Kidney capillary endothelial cell (primary cell): ENCODE measurements at regions not wholly inside any gene's neighbourhood (a gene's known extent, or its start where the extent isn't known, plus 50 kb on each side); places are given as distances from the start of the nearest gene placed in this dataset.

Source experiments
- DNase-seq: peaks from one replicate; pipeline ENCODE4 v3.0.0-alpha.2; 2018; ENCODE audit warnings: low spot score

GRCh38 chr14:97655169-97655948 is 858.2 kb downstream of the VRK1 start:
- DNase-seq, result no peak

GRCh38 chr14:97657609-97658008 is 860.4 kb downstream of the VRK1 start:
- DNase-seq, result no peak

DNA sequence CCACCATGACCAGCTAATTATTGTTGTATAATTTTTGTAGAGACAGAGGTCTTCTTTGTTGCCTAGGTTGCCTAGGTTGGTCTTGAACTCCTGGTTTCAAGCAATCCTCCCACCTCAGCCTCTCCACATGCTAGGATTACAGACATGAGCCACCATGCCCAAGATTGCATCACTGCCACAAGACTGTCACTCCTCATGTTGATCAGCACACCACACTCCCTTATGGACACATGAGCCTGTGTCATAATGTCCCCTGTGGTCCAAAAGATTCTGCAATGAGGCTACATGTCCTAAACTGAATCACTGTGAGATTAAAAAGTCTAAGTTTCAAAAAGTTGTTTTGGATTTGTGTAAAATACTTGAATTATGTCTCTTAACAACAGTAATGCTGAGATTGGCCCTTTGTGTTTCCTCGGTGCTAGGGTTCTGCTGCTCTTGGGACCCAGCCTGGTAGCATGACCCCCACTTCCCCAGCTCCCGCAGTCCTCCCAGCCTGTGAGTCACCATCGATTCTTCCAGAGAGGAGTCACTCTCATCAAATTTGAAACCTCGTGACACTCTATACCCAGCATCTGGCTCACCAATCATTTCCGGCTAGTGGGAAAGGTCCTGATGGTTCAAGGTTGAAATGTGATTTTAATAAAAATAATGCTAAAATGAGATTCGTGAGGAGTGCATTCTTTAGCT is 890.9 kb downstream of the VRK1 start:
- no peak for DNase-seq

GRCh38 chr14:97688631-97689336 is 891.6 kb downstream of the VRK1 start:
- no peak for DNase-seq

- peak; percentile 32 for DNase-seq
These were observed 894.9 kb downstream of the VRK1 start for GRCh38 chr14:97692084-97692483.

DNA sequence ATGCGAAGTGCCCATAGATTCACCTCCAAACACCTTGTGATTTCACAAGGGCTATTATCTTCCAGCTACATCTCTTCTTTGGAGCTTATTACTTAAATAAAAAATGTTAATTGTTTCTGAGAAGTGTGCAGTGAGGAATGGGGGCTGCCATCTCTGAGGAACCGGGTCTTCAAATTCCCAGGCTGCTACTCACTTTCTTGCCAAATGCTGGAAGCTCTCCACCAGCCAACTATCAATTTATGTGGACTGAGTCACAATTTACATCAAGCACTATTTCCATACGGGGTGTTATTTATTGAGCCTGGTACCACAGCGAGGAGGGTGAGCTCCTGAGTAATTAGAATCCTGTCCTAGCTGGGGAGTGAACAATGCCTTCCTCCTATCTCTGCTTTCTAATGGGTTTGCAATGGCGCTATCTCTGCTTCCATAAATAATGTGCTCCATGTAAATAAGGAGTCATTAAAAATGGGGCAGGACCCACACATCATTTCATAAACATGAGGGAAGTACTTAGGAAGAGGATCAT is 898.3 kb downstream of the VRK1 start:
- no peak for DNase-seq

DNA sequence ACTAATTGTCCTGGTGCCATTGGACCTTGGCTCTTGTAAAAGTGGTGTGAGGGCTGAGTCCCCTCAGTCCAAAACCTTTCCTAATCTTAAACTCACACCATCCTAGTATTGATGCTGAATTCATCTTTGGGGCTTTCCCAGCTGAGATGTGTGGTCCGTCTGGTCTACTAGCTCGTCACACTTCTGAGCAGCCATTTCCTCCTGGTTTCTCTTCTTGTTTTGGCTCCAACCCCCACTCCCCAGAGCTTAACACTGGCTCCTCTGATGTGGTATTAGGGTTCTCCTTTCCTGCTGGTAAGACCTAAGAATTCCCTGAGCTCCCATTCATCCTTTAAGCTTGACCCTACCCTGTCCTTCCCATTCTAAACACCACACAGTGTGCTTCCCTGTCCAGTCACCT is 900.6 kb downstream of the VRK1 start:
- DNase-seq, result no peak

GRCh38 chr14:97699026-97699425 is 901.8 kb downstream of the VRK1 start:
- no peak for DNase-seq

- DNase-seq, result no peak
These were observed 906.0 kb downstream of the VRK1 start for GRCh38 chr14:97703006-97703760.

DNA sequence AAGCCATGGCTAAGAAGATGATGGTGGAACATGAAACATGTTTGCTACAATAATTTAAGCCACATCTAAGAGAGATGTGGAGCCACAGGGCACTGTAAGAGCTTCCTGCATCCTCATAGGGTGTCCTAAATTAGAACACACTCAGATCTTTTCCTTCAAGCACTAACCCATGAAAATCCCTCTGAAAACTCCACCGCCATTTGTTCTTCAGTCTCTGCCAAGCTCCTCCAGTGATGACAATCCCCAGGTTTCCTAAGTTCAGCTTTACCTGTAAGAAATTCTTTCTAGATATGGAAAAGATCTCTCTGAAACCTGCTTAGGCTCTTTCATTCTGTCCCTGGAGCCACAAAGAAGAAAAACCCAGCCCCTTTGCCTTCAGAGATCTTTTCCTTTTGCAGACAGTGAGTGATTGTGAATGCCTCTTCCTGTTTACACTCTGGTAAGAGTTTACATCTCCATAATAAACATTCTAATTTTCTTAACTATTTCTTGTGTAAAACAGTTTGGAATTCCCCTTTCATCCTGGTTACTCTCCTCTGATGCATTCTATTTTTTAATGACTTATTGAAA is 907.2 kb downstream of the VRK1 start:
- no peak for DNase-seq

DNA sequence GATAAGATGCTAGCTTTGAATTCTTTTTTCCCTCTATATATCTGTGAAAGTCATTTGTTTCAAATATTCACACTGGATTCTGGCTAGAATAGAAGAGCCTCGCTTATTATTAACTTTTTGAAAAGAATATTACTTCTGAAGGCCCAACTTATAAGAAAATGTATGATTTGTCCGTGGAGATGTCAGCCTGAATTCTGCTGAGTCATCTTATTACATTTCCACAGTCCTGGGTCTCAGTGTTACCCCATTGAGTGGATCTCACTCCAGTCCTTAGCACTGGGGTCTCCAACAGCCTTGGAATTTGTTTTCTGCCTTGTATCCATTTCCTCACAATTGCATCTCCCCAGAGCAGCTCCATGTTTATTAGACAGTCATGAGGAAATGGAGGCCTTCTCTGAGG is 907.9 kb downstream of the VRK1 start:
- no peak for DNase-seq

DNA sequence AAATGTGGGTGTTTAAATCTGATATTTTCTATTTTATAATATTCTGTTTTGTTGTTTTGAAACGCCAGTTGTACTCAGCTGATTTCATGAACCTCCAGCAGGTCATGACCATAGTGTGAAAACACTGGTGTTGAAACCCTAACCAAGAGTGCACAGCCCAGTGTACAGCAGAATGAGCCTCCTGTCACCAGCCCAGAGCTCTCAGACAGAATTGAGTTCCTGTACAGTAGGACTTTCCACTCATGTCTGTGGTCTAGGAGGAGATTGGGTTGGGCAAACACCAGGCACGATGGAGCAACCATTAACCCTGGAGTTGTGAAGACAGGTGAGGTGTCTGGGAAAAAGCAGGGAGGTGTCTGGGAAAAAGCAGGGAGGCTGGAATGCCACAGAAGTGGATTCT is 908.8 kb downstream of the VRK1 start:
- no peak for DNase-seq

- DNase-seq, result no peak
These were observed 909.6 kb downstream of the VRK1 start for GRCh38 chr14:97706819-97707218.

DNA sequence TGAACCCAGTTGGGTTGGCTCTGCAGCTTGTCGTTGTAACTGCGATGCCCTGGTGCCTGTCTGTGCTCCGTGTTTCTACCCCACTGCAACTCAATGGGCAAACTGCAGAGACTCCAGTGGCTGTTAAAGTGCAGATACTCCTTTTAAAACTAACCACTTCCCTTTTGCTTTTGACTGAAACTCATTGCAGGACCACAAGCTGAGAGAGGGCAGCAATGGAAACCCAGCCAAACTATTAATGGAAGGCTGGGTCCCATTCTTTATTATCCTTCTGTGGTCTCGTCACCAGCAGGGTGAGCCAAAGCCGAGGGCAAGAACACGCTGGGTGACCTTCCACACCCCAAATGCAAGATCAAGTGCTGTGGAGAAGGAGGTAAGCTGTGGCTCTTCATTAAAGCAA is 910.4 kb downstream of the VRK1 start:
- no peak for DNase-seq

DNA sequence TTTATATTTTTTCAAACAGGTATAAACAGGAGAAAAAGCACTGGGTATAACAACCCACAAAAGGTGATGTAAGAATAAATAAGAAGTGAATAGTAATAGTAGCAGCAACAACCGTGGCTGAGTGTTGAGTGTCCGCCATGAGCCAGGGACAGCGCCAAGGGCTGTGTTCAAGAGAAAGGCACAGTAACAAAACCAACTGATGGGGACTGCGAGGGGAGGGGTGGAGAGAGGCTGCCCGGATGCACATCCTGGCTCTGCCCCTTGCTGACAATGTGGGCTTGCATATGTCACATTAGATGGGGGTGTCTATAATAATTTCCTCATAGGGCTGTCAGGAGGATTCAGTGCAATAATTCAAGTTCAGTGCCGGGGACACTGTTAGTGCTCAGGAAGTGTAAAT is 912.4 kb downstream of the VRK1 start:
- no peak for DNase-seq

DNA sequence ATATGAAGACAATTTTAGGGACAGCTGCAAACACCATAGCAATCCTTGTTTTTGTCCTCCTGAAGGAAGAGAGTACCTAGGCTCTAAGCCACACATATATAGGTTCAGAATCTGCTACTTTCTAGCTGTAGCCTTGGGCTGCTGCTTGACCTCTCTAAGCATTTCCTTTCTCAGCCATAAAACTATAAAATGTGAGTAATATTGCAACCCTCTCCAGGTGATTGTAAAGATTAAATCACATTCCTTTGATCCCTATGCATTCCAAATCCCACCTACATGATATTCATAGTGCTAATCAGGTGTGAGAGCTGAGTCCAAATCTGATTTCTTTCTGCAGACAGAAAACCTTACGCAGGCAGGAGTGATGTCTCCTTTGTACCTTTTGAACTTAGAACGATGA is 913.5 kb downstream of the VRK1 start:
- no peak for DNase-seq

DNA sequence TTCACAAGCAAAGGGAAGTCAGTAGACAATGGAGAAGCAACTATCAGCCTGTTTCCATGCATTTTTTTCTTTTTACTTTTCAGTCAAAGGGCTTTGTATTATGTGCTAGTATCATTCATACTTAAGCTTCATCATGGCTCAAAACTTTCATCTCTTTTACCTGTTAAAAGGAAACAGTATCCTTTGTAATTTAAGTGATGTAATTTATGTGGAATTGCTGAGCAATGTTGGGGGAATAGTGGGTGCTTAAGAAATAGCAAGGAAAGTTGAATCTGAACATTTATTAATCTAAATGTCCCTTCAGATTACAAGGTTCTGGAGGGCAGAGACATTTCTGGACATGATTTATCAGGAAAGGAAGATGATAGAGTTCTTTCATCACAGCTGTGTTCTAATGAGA is 915.3 kb downstream of the VRK1 start:
- DNase-seq, result no peak

GRCh38 chr14:97713023-97713422 is 915.8 kb downstream of the VRK1 start:
- DNase-seq, result peak; percentile 83

GRCh38 chr14:97718886-97719442 is 921.8 kb downstream of the VRK1 start:
- DNase-seq, result no peak

- DNase-seq, result no peak
These were observed 922.7 kb downstream of the VRK1 start for GRCh38 chr14:97719931-97720330.

DNA sequence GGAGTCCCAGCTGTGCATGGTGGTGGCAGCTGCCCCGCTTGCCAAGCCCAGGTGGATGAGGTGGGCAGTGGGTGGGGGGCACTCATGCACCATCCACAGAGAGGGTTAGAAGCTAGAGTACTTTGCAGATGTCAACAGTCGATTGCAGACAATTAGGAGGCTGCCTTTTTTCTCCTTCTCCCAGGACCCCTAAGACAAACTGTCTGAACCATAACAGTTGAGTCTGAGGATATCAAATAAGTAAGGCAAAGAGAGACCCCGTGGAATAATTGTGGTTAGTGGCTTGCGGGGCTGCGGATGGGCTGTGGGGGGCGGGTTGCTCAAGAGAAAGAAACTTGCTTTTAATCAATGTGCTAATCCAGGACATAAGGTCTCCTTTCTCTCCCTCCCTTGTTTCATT is 926.2 kb downstream of the VRK1 start:
- no peak for DNase-seq

DNA sequence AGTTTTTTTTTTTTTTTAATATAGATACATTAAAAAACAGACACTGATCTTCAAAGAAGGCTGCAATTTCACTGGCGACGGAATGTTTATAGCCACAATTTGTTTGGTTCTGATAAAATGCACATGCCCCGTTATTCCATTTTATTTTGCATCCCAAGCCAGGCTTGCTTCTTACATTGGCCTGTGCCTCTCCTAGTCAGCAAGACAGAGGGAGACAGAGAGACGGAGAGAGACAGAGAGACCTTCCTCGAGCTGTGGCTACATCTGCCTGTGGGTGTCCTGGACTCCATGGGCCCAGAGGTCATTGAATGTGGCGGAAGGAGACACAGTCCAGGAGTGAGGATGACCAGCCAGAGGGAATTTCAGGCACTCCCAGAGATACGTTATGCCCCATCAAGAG is 926.6 kb downstream of the VRK1 start:
- DNase-seq, result no peak
